ENCODE measurements at regions not wholly inside any gene's neighbourhood (a gene's known extent, or its start where the extent isn't known, plus 50 kb on each side); places are given as distances from the start of the nearest gene placed in this dataset.
"Not testable (repeated sequence)": the region's sequence is repeated elsewhere in the genome, so short reads cannot be mapped to it uniquely, and the experiment has no call there.

GRCh38 chr7:113179313-113179712 lies 61.0 kb upstream of the SMIM30 start:
- TF ChIP-seq, protein P1, sequence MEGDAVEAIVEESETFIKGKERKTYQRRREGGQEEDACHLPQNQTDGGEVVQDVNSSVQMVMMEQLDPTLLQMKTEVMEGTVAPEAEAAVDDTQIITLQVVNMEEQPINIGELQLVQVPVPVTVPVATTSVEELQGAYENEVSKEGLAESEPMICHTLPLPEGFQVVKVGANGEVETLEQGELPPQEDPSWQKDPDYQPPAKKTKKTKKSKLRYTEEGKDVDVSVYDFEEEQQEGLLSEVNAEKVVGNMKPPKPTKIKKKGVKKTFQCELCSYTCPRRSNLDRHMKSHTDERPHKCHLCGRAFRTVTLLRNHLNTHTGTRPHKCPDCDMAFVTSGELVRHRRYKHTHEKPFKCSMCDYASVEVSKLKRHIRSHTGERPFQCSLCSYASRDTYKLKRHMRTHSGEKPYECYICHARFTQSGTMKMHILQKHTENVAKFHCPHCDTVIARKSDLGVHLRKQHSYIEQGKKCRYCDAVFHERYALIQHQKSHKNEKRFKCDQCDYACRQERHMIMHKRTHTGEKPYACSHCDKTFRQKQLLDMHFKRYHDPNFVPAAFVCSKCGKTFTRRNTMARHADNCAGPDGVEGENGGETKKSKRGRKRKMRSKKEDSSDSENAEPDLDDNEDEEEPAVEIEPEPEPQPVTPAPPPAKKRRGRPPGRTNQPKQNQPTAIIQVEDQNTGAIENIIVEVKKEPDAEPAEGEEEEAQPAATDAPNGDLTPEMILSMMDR (conservative IDR thresholded peaks at IDR 0.05; ENCODE audit: low read length) = no peak
- TF ChIP-seq EZH2phosphoT487 (IDR thresholded peaks at IDR 0.05; ENCODE audit: borderline replicate concordance) = no peak
- Histone ChIP-seq H2AFZ (ENCODE audit: low read length) (no peak overlapping the region), H3K4me3 (ENCODE audit: low read length, poor library complexity, severe bottlenecking) (no peak overlapping the region), H3K27me3 (ENCODE audit: insufficient read depth, low read length, poor library complexity, severe bottlenecking) (no peaks in the 10 kb centered on the region), H3K9ac (ENCODE audit: low read depth, low read length, poor library complexity, severe bottlenecking) (no peak overlapping the region), H4K20me1 (ENCODE audit: insufficient read depth, low read length, poor library complexity, severe bottlenecking) (no peaks in the 10 kb centered on the region), H3F3A (ENCODE audit: low read depth) (no peaks in the 10 kb centered on the region), H3K36me3 (ENCODE audit: insufficient read depth, low read length) (no peaks in the 10 kb centered on the region), H3K9me3 (ENCODE audit: insufficient read depth, low read depth, low read length) (no peaks in the 10 kb centered on the region), H3K9me2 (replicated peaks; ENCODE audit: low read depth, low read length) (no peaks in the 10 kb centered on the region), H3K4me1 (ENCODE audit: insufficient read depth, low read length, poor library complexity, severe bottlenecking) (no peaks in the 10 kb centered on the region), H3K4me2 (ENCODE audit: low read depth, low read length, poor library complexity, severe bottlenecking) (no peak overlapping the region), H3K79me2 (ENCODE audit: insufficient read depth, low read length) (no peaks in the 10 kb centered on the region)

GRCh38 chr7:113176836-113177235 lies 58.5 kb upstream of the SMIM30 start:
- TF ChIP-seq, protein P1 (conservative IDR thresholded peaks at IDR 0.05; ENCODE audit: low read length) = no peak
- no peak for TF ChIP-seq EZH2phosphoT487 (IDR thresholded peaks at IDR 0.05; ENCODE audit: borderline replicate concordance)
- Histone ChIP-seq H3K9ac (ENCODE audit: low read depth, low read length, poor library complexity, severe bottlenecking) (no peak overlapping the region), H3K4me3 (ENCODE audit: low read length, poor library complexity, severe bottlenecking) (no peak overlapping the region), H3K36me3 (ENCODE audit: insufficient read depth, low read length) (no peaks in the 10 kb centered on the region), H3K9me3 (ENCODE audit: insufficient read depth, low read depth, low read length) (no peaks in the 10 kb centered on the region), H3K79me2 (ENCODE audit: insufficient read depth, low read length) (no peaks in the 10 kb centered on the region), H4K20me1 (ENCODE audit: insufficient read depth, low read length, poor library complexity, severe bottlenecking) (no peaks in the 10 kb centered on the region), H2AFZ (ENCODE audit: low read length) (no peak overlapping the region), H3K4me1 (ENCODE audit: insufficient read depth, low read length, poor library complexity, severe bottlenecking) (no peaks in the 10 kb centered on the region), H3F3A (ENCODE audit: low read depth) (no peaks in the 10 kb centered on the region), H3K27me3 (ENCODE audit: insufficient read depth, low read length, poor library complexity, severe bottlenecking) (no peaks in the 10 kb centered on the region), H3K4me2 (ENCODE audit: low read depth, low read length, poor library complexity, severe bottlenecking) (no peak overlapping the region), H3K9me2 (replicated peaks; ENCODE audit: low read depth, low read length) (no peaks in the 10 kb centered on the region)

DNA sequence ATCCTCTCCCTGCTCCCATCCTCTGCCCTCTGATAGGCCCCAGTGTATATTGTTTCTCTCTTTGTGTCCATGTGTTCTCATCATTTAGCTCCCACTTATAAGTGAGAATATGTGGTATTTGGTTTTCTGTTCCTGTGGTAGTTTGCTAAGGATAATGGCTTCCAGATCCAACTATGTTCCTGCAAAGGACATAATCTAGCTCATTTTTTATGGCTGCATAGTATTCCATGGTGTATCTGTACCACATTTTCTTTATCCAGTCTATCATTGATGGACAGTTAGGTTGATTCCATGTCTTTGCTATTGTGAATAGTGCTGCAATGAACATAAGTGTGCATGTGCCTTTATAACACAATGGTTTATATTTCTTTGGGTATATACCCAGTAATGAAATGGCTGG lies 57.8 kb upstream of the SMIM30 start:
- not testable (repeated sequence) for H3K4me2 ChIP-seq (ENCODE audit: low read depth, low read length, poor library complexity, severe bottlenecking); H3K9ac ChIP-seq (ENCODE audit: low read depth, low read length, poor library complexity, severe bottlenecking); H3K9me3 ChIP-seq (ENCODE audit: insufficient read depth, low read depth, low read length); H3F3A ChIP-seq (ENCODE audit: low read depth); H4K20me1 ChIP-seq (ENCODE audit: insufficient read depth, low read length, poor library complexity, severe bottlenecking); H3K4me3 ChIP-seq (ENCODE audit: low read length, poor library complexity, severe bottlenecking); H2AFZ ChIP-seq (ENCODE audit: low read length); H3K9me2 ChIP-seq (replicated peaks; ENCODE audit: low read depth, low read length); H3K4me1 ChIP-seq (ENCODE audit: insufficient read depth, low read length, poor library complexity, severe bottlenecking); H3K27me3 ChIP-seq (ENCODE audit: insufficient read depth, low read length, poor library complexity, severe bottlenecking); H3K36me3 ChIP-seq (ENCODE audit: insufficient read depth, low read length); H3K79me2 ChIP-seq (ENCODE audit: insufficient read depth, low read length)

GRCh38 chr7:113175525-113176104 lies 57.3 kb upstream of the SMIM30 start:
- Histone ChIP-seq H3K9ac (ENCODE audit: low read depth, low read length, poor library complexity, severe bottlenecking) (no peak overlapping the region), H3K27me3 (ENCODE audit: insufficient read depth, low read length, poor library complexity, severe bottlenecking) (no peaks in the 10 kb centered on the region), H3K36me3 (ENCODE audit: insufficient read depth, low read length) (no peaks in the 10 kb centered on the region), H3K4me1 (ENCODE audit: insufficient read depth, low read length, poor library complexity, severe bottlenecking) (no peaks in the 10 kb centered on the region), H3F3A (ENCODE audit: low read depth) (no peaks in the 10 kb centered on the region), H3K9me2 (replicated peaks; ENCODE audit: low read depth, low read length) (no peaks in the 10 kb centered on the region), H2AFZ (ENCODE audit: low read length) (no peak overlapping the region), H3K4me3 (ENCODE audit: low read length, poor library complexity, severe bottlenecking) (no peak overlapping the region), H3K4me2 (ENCODE audit: low read depth, low read length, poor library complexity, severe bottlenecking) (no peak overlapping the region), H3K79me2 (ENCODE audit: insufficient read depth, low read length) (no peaks in the 10 kb centered on the region), H3K9me3 (ENCODE audit: insufficient read depth, low read depth, low read length) (no peaks in the 10 kb centered on the region), H4K20me1 (ENCODE audit: insufficient read depth, low read length, poor library complexity, severe bottlenecking) (no peaks in the 10 kb centered on the region)
- TF ChIP-seq EZH2phosphoT487 (IDR thresholded peaks at IDR 0.05; ENCODE audit: borderline replicate concordance) = no peak
- TF ChIP-seq, protein P1 (conservative IDR thresholded peaks at IDR 0.05; ENCODE audit: low read length) = no peak
